ENCODE measurements at regions not wholly inside any gene's neighbourhood (a gene's known extent, or its start where the extent isn't known, plus 50 kb on each side); places are given as distances from the start of the nearest gene placed in this dataset.

DNA sequence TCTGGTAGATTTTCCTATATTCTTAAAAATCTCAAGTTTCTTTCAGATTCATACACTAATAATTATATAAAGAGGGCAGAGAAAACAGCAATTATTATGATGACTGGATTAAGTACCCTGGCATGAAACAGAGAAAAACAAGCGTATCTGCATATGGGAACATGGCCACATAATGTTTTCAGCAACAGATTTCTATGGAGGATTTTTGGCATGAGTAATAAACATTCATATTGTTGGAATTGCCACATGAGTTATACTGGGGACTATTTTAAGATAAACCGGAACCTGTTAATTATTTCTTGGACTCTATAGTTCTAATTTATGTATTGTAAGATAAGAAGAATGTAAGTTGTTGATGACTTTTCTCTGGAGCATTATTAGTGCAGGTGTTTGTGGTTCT, 112.7 kb downstream of the OXSM start:
- Histone ChIP-seq H3K27ac (ENCODE audit: extremely low read depth, low read depth, low read length) (no peak overlapping the region), H3K27me3 (ENCODE audit: control insufficient read depth in 2 of 2, insufficient read depth in 2 of 2, low read length in 2 of 2) (no peaks in the 10 kb centered on the region), H3K4me1 (replicated peaks in 1 of 2; ENCODE audit: control insufficient read depth in 2 of 2, insufficient read depth in 2 of 2, low read length in 2 of 2) (peaks cover 0 to 6% of the 10 kb centered on the region in 2 experiments; a peak in 2 of 5 replicates), H3K9ac (ENCODE audit: insufficient read depth in 1 of 2, low read depth in 2 of 2, low read length in 2 of 2) (no peak overlapping the region), H3K9me1 (ENCODE audit: control insufficient read depth, insufficient read depth, low read length) (no peaks in the 10 kb centered on the region), H2AFZ (ENCODE audit: low read depth, low read length) (no peak overlapping the region), H3K79me2 (ENCODE audit: control insufficient read depth, insufficient read depth, low read length) (no peaks in the 10 kb centered on the region), H3K4me2 (ENCODE audit: insufficient read depth, low read length) (no peak overlapping the region), H3K4me3 (no peak overlapping the region), H3K36me3 (ENCODE audit: control insufficient read depth, insufficient read depth, low read length) (no peaks in the 10 kb centered on the region), H3K9me3 (replicated peaks; ENCODE audit: control insufficient read depth, insufficient read depth, low read depth, low read length) (no peaks in the 10 kb centered on the region), H4K20me1 (replicated peaks; ENCODE audit: control insufficient read depth, insufficient read depth, low read length) (no peaks in the 10 kb centered on the region)
- FAIRE-seq (no peak), ATAC-seq (no peak), DNase-seq (ENCODE audit: extremely low read depth in 1 of 4, low spot score in 3 of 4) (no peak)
- 0% methylated on average over 2 of the region's 2 CpGs for WGBS (ENCODE audit: insufficient coverage, low coverage, missing lambda C conversion rate)
- ChIA-PET CTCF (ENCODE audit: low intra/inter-chr PET ratio) (no interaction called here), POLR2A (no interaction called here)
- intact Hi-C loops (cut with micrococcal nuclease) (no loop called here), in situ Hi-C loops (cut with MboI) (no loop called here)
- TF ChIP-seq ZNF76 (CRISPR knock-in tag; IDR thresholded peaks at IDR 0.05; ENCODE audit: borderline replicate concordance) = no peak
- TF ChIP-seq THRAP3 (IDR thresholded peaks at IDR 0.05; ENCODE audit: borderline replicate concordance) = no peak
- TF ChIP-seq FUS (optimal IDR thresholded peaks at IDR 0.05; ENCODE audit: low read depth, low read length) = no peak
- TF ChIP-seq, protein P1, sequence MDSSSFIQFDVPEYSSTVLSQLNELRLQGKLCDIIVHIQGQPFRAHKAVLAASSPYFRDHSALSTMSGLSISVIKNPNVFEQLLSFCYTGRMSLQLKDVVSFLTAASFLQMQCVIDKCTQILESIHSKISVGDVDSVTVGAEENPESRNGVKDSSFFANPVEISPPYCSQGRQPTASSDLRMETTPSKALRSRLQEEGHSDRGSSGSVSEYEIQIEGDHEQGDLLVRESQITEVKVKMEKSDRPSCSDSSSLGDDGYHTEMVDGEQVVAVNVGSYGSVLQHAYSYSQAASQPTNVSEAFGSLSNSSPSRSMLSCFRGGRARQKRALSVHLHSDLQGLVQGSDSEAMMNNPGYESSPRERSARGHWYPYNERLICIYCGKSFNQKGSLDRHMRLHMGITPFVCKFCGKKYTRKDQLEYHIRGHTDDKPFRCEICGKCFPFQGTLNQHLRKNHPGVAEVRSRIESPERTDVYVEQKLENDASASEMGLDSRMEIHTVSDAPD (CRISPR knock-in tag; IDR thresholded peaks at IDR 0.05) = no peak
- no TSS peak for BruUV-seq (replicated peaks)

Data from K562 (cell line).